ENCODE measurements at regions not wholly inside any gene's neighbourhood (a gene's known extent, or its start where the extent isn't known, plus 50 kb on each side); places are given as distances from the start of the nearest gene placed in this dataset.

DNA sequence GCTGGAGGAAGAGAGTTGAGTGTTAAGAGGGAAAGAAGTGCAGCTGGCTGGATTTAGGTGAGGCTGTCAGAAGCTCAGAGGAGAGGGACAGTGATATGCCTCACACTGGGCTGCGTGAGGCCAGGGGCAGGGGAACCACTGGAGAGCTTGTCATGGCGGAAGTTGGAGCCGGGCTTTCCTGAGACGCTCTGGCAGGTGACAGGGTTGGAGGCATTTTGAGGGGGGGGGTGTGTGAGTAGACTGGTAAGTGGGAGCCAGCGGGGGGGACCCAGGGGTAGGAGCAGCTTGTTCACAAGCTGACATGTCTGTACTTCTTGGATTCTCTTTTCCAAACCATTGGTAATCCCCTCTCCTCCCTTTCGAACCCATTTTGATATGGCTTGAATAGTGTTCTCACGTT, 331.5 kb upstream of the RGMA start:
- TF ChIP-seq ZFP30 (CRISPR knock-in tag; IDR thresholded peaks at IDR 0.05) = no peak
- TF ChIP-seq ZNF70 (CRISPR knock-in tag; IDR thresholded peaks at IDR 0.05) = no peak
- TF ChIP-seq, protein P1, sequence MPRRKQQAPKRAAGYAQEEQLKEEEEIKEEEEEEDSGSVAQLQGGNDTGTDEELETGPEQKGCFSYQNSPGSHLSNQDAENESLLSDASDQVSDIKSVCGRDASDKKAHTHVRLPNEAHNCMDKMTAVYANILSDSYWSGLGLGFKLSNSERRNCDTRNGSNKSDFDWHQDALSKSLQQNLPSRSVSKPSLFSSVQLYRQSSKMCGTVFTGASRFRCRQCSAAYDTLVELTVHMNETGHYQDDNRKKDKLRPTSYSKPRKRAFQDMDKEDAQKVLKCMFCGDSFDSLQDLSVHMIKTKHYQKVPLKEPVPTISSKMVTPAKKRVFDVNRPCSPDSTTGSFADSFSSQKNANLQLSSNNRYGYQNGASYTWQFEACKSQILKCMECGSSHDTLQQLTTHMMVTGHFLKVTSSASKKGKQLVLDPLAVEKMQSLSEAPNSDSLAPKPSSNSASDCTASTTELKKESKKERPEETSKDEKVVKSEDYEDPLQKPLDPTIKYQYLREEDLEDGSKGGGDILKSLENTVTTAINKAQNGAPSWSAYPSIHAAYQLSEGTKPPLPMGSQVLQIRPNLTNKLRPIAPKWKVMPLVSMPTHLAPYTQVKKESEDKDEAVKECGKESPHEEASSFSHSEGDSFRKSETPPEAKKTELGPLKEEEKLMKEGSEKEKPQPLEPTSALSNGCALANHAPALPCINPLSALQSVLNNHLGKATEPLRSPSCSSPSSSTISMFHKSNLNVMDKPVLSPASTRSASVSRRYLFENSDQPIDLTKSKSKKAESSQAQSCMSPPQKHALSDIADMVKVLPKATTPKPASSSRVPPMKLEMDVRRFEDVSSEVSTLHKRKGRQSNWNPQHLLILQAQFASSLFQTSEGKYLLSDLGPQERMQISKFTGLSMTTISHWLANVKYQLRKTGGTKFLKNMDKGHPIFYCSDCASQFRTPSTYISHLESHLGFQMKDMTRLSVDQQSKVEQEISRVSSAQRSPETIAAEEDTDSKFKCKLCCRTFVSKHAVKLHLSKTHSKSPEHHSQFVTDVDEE (CRISPR knock-in tag; IDR thresholded peaks at IDR 0.05) = no peak
- no peak for TF ChIP-seq SNAI2 (CRISPR knock-in tag; IDR thresholded peaks at IDR 0.05)
- TF ChIP-seq, protein P2, sequence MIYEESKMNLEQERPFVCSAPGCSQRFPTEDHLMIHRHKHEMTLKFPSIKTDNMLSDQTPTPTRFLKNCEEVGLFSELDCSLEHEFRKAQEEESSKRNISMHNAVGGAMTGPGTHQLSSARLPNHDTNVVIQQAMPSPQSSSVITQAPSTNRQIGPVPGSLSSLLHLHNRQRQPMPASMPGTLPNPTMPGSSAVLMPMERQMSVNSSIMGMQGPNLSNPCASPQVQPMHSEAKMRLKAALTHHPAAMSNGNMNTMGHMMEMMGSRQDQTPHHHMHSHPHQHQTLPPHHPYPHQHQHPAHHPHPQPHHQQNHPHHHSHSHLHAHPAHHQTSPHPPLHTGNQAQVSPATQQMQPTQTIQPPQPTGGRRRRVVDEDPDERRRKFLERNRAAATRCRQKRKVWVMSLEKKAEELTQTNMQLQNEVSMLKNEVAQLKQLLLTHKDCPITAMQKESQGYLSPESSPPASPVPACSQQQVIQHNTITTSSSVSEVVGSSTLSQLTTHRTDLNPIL (CRISPR knock-in tag; IDR thresholded peaks at IDR 0.05; ENCODE audit: low read depth) = no peak
- TF ChIP-seq GLIS3 (CRISPR knock-in tag; IDR thresholded peaks at IDR 0.05) = no peak
- TF ChIP-seq ARNTL (CRISPR knock-in tag; IDR thresholded peaks at IDR 0.05; ENCODE audit: borderline replicate concordance, low read depth) = no peak
- TF ChIP-seq PATZ1 (CRISPR knock-in tag; IDR thresholded peaks at IDR 0.05; ENCODE audit: borderline replicate concordance) = no peak
- no peak for TF ChIP-seq PPARA (CRISPR knock-in tag; IDR thresholded peaks at IDR 0.05; ENCODE audit: borderline replicate concordance)
- TF ChIP-seq CSDC2 (CRISPR knock-in tag; IDR thresholded peaks at IDR 0.05) = no peak
- TF ChIP-seq ZFP3 (CRISPR knock-in tag; IDR thresholded peaks at IDR 0.05) = no peak
- TF ChIP-seq, protein P3, sequence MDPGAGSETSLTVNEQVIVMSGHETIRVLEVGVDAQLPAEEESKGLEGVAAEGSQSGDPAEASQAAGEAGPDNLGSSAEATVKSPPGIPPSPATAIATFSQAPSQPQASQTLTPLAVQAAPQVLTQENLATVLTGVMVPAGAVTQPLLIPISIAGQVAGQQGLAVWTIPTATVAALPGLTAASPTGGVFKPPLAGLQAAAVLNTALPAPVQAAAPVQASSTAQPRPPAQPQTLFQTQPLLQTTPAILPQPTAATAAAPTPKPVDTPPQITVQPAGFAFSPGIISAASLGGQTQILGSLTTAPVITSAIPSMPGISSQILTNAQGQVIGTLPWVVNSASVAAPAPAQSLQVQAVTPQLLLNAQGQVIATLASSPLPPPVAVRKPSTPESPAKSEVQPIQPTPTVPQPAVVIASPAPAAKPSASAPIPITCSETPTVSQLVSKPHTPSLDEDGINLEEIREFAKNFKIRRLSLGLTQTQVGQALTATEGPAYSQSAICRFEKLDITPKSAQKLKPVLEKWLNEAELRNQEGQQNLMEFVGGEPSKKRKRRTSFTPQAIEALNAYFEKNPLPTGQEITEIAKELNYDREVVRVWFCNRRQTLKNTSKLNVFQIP (CRISPR knock-in tag; IDR thresholded peaks at IDR 0.05; ENCODE audit: borderline replicate concordance, low read depth) = no peak
- TF ChIP-seq RARB (CRISPR knock-in tag; IDR thresholded peaks at IDR 0.05) = no peak
- no peak for TF ChIP-seq ESRRG (CRISPR knock-in tag; IDR thresholded peaks at IDR 0.05)
- TF ChIP-seq ZC3H10 (CRISPR knock-in tag; IDR thresholded peaks at IDR 0.05) = no peak
- no peak for TF ChIP-seq TOX (CRISPR knock-in tag; IDR thresholded peaks at IDR 0.05; ENCODE audit: borderline replicate concordance)
- ATAC-seq = no peak

GRCh38 chr15:93420050-93420452, 331.0 kb upstream of the RGMA start:
- TF ChIP-seq, protein P2 (CRISPR knock-in tag; IDR thresholded peaks at IDR 0.05; ENCODE audit: low read depth) = no peak
- TF ChIP-seq TCF4 (CRISPR knock-in tag; IDR thresholded peaks at IDR 0.05; ENCODE audit: borderline replicate concordance) = no peak
- TF ChIP-seq SNAI2 (CRISPR knock-in tag; IDR thresholded peaks at IDR 0.05) = no peak
- ATAC-seq = no peak

DNA sequence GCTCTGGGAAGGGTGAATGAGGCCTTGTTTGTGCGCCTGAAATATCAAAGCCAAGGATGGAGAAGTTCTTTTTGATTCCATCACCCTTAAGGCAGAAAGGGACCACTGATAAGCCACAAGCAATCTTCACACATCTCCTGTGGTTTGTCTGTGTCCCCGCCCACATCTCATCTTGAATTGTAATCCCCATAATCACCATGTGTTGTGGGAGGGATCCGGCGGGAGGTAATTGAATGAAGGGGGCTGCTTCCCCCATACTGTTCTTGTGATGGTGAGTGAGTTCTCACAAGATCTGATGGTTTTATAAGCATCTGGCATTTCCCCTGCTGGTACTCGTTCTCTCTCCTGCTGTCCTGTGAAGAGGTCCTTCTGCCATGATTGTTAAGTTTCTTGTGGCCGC, 329.6 kb upstream of the RGMA start:
- TF ChIP-seq, protein P4, sequence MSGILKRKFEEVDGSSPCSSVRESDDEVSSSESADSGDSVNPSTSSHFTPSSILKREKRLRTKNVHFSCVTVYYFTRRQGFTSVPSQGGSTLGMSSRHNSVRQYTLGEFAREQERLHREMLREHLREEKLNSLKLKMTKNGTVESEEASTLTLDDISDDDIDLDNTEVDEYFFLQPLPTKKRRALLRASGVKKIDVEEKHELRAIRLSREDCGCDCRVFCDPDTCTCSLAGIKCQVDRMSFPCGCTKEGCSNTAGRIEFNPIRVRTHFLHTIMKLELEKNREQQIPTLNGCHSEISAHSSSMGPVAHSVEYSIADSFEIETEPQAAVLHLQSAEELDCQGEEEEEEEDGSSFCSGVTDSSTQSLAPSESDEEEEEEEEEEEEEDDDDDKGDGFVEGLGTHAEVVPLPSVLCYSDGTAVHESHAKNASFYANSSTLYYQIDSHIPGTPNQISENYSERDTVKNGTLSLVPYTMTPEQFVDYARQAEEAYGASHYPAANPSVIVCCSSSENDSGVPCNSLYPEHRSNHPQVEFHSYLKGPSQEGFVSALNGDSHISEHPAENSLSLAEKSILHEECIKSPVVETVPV (CRISPR knock-in tag; IDR thresholded peaks at IDR 0.05) = no peak
- TF ChIP-seq SNAI2 (CRISPR knock-in tag; IDR thresholded peaks at IDR 0.05) = no peak
- no peak for TF ChIP-seq ESRRG (CRISPR knock-in tag; IDR thresholded peaks at IDR 0.05)

DNA sequence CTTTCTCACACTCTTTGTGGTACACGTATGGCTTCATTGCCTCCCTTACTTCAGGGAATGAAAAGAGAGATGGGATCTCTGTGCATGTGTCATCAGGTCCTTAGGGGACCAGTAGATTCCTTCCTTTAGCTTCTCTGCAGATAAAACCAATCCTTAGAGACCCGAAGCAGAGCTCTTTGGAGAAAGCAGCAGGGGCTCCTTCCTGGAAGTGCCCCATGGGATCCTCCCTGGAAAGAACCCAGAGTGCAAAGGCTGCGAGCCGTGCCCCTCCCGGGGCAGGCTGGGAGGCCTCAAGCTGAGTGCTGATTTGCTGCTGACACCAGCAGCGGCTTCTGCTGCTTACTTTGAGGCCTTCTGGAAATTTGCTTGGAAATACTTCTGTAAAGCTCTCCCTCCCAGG, 328.6 kb upstream of the RGMA start:
- TF ChIP-seq RARB (CRISPR knock-in tag; IDR thresholded peaks at IDR 0.05) (no peak), TCF4 (CRISPR knock-in tag; IDR thresholded peaks at IDR 0.05; ENCODE audit: borderline replicate concordance) (no peak), ZFP3 (CRISPR knock-in tag; IDR thresholded peaks at IDR 0.05) (no peak)
- ATAC-seq = no peak

More for the DNA sequence above, 329.6 kb upstream of the RGMA start:
- no peak for ATAC-seq
